Adipose tissue (tissue), 3 donors: ENCODE measurements at regions not wholly inside any gene's neighbourhood (a gene's known extent, or its start where the extent isn't known, plus 50 kb on each side); places are given as distances from the start of the nearest gene placed in this dataset.
"Not testable (repeated sequence)": the region's sequence is repeated elsewhere in the genome, so short reads cannot be mapped to it uniquely, and the experiment has no call there.

ENCODE experiments used
- H3K27ac ChIP-seq: one replicate; pipeline ENCODE4 v1.5.1; 2013; ENCODE audit warnings: low read depth, low read length
- WGBS, 3 donors: extraction: QIAGEN DNeasy Blood & Tissue Kit; methylation state at CpG; one replicate each; pipeline ENCODE4 v1.1.7; 2013; 5-methylcytosine and 5-hydroxymethylcytosine counted together
- donor health status: healthy with polysubstance abuse.
- donor health status: Bipolar disorder and iron deficiency.
- donor health status: healthy.

DNA sequence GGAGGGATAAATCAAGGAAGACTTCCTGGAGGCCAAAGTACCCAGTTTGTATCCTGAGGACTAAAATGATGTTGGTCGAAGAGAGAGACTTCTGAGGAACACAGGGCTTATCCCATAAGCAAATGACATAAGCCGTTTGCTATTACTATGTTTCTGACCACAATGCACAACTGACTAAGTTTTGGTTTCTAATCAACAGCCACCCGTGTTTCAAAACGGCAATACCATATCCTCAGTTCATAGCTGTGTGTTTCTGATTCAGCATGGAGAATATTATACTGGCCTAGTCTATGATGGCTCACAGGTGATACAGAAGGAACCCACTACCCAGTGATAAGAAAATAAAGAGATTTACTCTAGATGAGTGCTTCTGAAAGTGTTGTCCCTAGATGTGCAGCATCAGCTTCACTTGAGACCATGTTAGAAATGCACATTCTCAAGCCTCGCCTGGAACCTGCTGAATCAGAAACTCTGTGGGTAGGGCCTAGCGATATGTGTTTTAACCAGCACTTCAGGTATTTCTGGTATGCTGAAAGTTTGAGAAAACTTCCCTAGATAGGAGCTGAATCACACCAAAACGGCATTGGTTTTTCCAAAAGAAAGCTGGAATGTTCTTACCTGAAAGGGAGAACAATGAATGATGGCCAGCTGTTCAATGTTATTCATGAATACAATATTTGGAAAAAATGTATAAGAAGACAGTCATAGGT is 639.7 kb upstream of the NR2F2 start:
- WGBS, 3 donors = 68 to 89% (median 87%) methylated on average over 7 of the region's 7 CpGs
- no peak overlapping the region for H3K27ac ChIP-seq

DNA sequence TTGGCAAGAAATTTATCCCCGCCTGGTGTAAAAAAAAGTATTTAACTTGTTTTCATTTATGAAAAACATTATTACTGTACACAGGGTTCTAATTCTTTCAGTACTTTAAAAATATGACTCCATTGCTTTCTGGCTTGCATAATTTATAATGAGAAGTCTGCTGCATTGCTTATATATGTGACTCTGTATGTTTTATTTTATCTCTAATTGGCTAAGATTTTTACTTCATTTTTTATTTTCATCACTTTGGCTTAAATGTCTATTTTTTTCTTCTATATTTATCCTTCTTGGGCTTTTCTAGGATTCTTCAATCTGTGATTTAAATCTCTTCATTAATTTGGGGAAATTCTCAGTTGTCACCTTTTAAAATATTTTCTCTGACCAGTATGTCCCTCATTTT is 636.6 kb upstream of the NR2F2 start:
- H3K27ac ChIP-seq = no peak overlapping the region
- 78 to 94% (median 93%) methylated on average over 1 of the region's 1 CpG for WGBS, 3 donors

DNA sequence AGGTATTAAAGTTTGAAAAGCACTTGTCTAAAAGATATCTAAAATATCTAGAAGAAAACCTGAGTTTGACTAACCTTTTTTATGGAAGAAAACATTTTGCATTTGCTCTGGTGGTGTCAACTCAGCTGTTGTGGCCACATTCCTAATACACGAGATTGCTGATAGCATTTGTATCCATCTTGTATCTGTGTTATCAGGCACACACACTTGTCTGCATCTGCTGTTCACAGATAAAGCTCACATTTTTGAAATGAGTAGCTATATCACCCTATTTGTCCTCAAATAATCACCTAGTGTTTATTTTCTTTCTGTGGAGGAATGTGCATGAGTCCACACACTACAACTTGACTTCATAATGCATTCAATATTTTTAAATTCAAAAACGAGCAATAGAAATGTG is 632.3 kb upstream of the NR2F2 start:
- 23 to 66% (median 54%) methylated on average over 2 of the region's 2 CpGs for WGBS, 3 donors
- no peak overlapping the region for H3K27ac ChIP-seq

DNA sequence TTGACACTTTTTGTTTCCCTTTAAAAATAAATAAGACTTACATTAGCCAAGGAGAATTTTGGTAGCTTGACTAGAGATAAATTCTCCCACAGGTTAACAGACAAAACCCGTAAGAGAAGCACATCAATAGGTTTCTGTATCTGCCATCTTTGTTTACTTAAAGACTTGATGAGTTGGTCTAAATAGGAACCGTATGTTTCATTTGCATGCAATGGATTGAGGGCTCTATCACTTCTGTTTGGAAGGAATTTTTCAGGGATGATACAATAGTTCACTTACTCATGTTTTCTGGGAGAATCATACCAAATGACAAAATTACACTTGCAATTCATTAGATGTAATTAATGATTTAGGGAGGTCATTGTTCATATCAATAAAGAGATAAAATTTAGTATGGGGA is 631.5 kb upstream of the NR2F2 start:
- WGBS, 3 donors = 50 to 87% (median 80%) methylated on average over 2 of the region's 2 CpGs
- H3K27ac ChIP-seq = no peak overlapping the region

GRCh38 chr15:95699578-95699977 is 630.9 kb upstream of the NR2F2 start:
- no peak overlapping the region for H3K27ac ChIP-seq
- WGBS, 3 donors = 62 to 95% (median 88%) methylated on average over 2 of the region's 2 CpGs

DNA sequence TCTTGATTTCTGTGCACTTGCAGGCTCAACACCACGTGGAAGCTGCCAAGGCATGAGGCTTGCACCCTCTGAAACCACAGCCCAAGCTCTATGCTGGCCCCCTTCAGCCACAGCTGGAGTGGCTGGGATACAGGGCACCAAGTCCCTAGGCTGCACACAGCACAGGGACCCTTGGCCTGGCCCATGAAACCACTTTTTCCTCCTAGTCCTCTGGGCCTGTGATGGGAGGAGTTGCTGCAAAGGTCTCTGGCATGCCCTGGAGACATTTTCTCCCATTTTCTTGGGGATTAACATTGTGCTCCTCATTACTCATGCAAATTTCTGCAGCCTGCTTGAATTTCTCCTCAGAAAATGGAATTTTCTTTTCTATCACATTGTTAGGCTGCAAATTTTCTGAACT is 629.8 kb upstream of the NR2F2 start:
- H3K27ac ChIP-seq = not testable (repeated sequence)
- 61 to 64% (median 63%) methylated on average over 1 of the region's 1 CpG for whole genome bisulfite sequencing, 3 donors

DNA sequence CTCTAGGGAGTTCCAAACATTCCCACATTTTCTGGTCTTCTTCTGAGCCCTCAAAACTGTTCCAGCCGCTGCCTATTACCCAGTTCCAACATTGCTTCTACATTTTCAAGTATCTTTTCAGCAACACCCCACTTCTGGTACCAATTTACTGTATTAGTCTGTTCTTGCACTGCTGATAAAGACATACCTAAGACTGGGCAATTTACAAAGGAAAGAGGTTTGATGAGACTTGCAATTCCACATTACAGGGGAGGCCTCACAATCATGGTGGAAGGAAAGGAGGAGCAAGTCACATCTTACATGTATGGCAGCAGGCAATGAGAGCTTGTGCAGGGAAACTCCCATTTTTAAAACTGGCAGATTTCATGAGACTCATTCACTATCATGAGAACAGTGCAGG is 629.1 kb upstream of the NR2F2 start:
- WGBS, 3 donors = 63 to 88% (median 80%) methylated on average over 1 of the region's 1 CpG
- no peak overlapping the region for H3K27ac ChIP-seq

DNA sequence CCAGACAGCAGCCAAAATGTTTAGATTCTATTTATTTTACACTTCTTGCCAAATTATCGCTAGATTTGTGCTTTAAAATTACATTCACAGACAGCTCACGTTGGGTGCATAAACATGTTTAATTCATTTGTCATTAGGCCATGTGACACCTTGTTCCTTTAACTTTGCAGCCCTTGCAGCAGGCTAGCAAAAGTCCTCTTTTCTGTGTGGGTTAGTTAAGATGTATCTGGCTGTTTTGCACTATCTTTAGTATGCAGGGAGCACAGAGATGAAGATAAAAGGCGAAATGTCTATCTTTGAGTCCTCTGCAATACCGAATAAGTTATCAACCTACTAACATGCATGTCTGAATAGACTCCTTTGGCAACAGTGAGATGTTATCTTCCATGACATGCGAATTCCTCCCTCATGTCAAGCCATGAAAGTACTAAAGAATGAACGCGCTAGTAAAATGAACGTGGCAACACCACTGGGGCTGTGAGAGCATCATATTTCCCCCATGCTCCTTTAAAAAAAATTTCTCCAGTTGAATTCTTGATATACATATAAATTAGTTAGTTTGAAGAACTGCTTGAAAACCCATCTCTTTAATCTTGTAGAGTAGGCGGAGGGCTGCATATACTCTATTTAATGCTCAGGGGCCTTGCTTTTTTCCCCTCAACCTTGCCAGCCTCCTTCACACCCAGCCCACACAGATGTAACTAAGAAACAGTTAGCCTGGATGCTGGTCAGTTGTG is 620.4 kb upstream of the NR2F2 start:
- WGBS, 3 donors = 80 to 87% (median 82%) methylated on average over 9 of the region's 9 CpGs
- H3K27ac ChIP-seq = no peak overlapping the region

DNA sequence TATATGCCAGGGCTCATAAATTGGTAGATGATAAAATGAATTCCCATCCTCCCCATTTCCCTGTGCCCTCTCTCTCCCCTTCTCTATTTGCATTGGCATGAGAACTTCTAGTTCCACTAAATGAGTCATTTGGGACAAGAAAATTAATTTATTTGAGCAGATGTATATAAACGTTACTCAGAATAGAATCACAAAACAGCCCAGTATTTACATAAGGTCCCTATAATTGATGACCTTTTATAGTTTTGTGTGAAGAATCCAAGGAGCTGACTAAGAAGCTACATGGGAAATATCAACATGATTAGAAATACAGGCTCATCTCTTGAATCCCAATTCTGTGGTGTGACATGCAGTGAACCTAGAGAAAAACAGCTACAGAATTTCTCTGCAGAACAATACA is 617.7 kb upstream of the NR2F2 start:
- H3K27ac ChIP-seq = no peak overlapping the region
- 23 to 61% (median 49%) methylated on average over 1 of the region's 1 CpG for WGBS, 3 donors

DNA sequence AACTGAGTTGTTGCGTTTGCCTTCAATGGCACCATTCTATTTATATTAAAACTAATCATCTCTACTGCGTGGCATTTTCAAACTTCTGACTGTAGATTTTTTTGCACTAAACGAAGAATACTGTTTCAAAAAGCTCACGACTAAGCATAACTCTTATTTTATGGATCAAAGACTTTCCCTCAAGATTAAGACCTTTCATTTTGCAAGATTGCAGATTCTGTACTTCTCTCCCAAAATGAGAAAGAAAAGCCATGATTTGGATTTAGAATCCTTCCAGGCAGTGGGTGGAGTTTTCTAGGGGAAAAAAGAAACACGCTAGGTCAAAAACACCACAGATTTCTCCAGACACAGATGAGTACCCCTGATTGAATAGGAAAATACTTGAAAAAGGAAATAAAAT is 617.2 kb upstream of the NR2F2 start:
- no peak overlapping the region for H3K27ac ChIP-seq
- 48 to 56% (median 54%) methylated on average over 5 of the region's 5 CpGs for WGBS, 3 donors

- WGBS, 3 donors = 57 to 68% (median 66%) methylated on average over 3 of the region's 3 CpGs
- no peak overlapping the region for H3K27ac ChIP-seq
Observed at GRCh38 chr15:95715116-95715903, 615.2 kb upstream of the NR2F2 start.

GRCh38 chr15:95715906-95716656 is 614.4 kb upstream of the NR2F2 start:
- no peak overlapping the region for H3K27ac ChIP-seq
- WGBS, 3 donors = 49 to 93% (median 87%) methylated on average over 6 of the region's 6 CpGs

GRCh38 chr15:95716708-95717107 is 613.8 kb upstream of the NR2F2 start:
- H3K27ac ChIP-seq = no peak overlapping the region

- 67 to 92% (median 75%) methylated on average over 7 of the region's 7 CpGs for WGBS, 3 donors
- no peak overlapping the region for H3K27ac ChIP-seq
Observed at GRCh38 chr15:95718441-95718840, 612.1 kb upstream of the NR2F2 start.

DNA sequence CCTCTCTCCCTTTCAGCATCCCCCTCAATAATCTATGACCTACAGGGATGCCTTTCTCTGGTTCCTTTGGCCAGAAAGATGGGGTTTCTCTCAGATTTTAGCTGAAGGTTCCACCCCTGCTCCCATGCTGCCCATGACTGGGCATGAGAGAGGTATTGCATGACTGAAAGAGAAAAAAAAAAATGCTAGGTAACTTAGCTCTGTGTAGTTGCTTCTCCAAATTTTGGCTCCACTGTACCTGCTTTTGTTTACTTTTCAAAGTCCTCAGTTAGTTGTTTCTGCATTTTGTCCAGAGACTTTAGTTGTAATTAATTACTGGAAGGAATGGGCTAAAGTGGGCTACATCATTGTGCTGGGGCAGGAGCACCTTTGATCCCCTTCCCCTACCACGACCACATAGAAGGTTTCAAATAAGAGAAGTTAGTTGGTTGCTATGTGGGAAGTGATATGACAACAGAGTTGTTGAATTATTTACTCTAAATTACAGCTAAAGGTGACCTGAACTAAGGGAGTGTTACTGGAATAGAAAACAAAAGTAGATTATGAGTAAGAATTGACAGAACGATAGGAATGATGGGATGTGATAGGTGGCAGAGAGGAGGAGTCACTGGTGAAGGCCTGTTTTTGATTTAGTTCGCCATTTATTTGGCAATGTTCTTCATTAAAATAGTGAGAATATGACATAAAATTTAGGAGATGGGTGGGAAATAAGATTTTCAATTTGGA is 605.4 kb upstream of the NR2F2 start:
- no peak overlapping the region for H3K27ac ChIP-seq
- WGBS, 3 donors = 73 to 92% (median 88%) methylated on average over 3 of the region's 3 CpGs

GRCh38 chr15:95726891-95727290 is 603.6 kb upstream of the NR2F2 start:
- WGBS, 3 donors = 86 to 90% (median 87%) methylated on average over 4 of the region's 4 CpGs
- H3K27ac ChIP-seq = no peak overlapping the region

- 47 to 60% (median 51%) methylated on average over 3 of the region's 3 CpGs for WGBS, 3 donors
- H3K27ac ChIP-seq = no peak overlapping the region
Observed at GRCh38 chr15:95733931-95734330, 596.6 kb upstream of the NR2F2 start.
